IMR-90 (cell line): ENCODE measurements at regions not wholly inside any gene's neighbourhood (a gene's known extent, or its start where the extent isn't known, plus 50 kb on each side); places are given as distances from the start of the nearest gene placed in this dataset.

Source experiments
- ATAC-seq: fragments of 200-7000 bp; cut with Tn5 transposase; 2 replicates; pipeline ENCODE4 v1.9.1; 2020; ENCODE audit warnings: low read depth, mild to moderate bottlenecking, moderate library complexity
- BruUV-seq: library from RNA; stranded (reverse); fragments of 400-500 nt; replicated peaks from 2 replicates; lab custom pipeline; 2021; lab: Mats Ljungman, UMichigan
- CTCF ChIA-PET: fragments of 300-600 bp; formaldehyde crosslinking; extraction: SDS; loops from one replicate; lab custom pipeline; 2021; ENCODE audit warnings: antibody characterized with exemption; lab: Yijun Ruan, JAX
- POLR2A ChIA-PET: fragments of 300-600 bp; sonication (Branson Sonifier 250); formaldehyde crosslinking; loops from one replicate; lab custom pipeline; 2022; ENCODE audit warnings: antibody characterized with exemption; ENCODE audit not compliant: unreplicated experiment; lab: Charles Lee
- DNase-seq: peaks from one replicate; pipeline ENCODE4 v3.0.0; 2013
- H2AFZ ChIP-seq: replicated peaks from 2 replicates; pipeline ENCODE3; 2013; ENCODE audit warnings: low read length, mild to moderate bottlenecking; ENCODE audit not compliant: poor library complexity
- H2AK5ac ChIP-seq: 2 replicates; pipeline ENCODE4 v1.6.1; 2013; ENCODE audit warnings: low read depth, low read length, inconsistent platforms
- H2AK9ac ChIP-seq: replicated peaks from 2 replicates; pipeline ENCODE3; 2013; ENCODE audit warnings: mild to moderate bottlenecking, low read depth, low read length, moderate library complexity; ENCODE audit not compliant: poor library complexity
- H2BK120ac ChIP-seq: 2 replicates; pipeline ENCODE4 v1.6.1; 2013; ENCODE audit warnings: low read depth, low read length, inconsistent platforms
- H2BK15ac ChIP-seq: 3 replicates; pipeline ENCODE4 v1.6.1; 2013; ENCODE audit warnings: low read depth, low read length, inconsistent platforms
- H2BK20ac ChIP-seq: 2 replicates; pipeline ENCODE4 v1.6.1; 2013; ENCODE audit warnings: low read depth, mild to moderate bottlenecking, inconsistent platforms, low read length, moderate library complexity
- H2BK5ac ChIP-seq: 2 replicates; pipeline ENCODE4 v1.6.1; 2013; ENCODE audit warnings: mild to moderate bottlenecking, low read depth, low read length, inconsistent platforms; ENCODE audit not compliant: poor library complexity, severe bottlenecking
- H3K14ac ChIP-seq: replicated peaks from 2 replicates; pipeline ENCODE4 v1.6.1; 2013; ENCODE audit warnings: low read depth, low read length, inconsistent platforms
- H3K18ac ChIP-seq: 2 replicates; pipeline ENCODE4 v1.6.1; 2013; ENCODE audit warnings: low read depth, low read length, control low read depth
- H3K23ac ChIP-seq: 2 replicates; pipeline ENCODE4 v1.6.1; 2013; ENCODE audit warnings: low read depth, low read length, inconsistent platforms
- H3K27ac ChIP-seq: 2 replicates; pipeline ENCODE4 v1.5.1; 2013; ENCODE audit warnings: mild to moderate bottlenecking, control low read depth, low read length; ENCODE audit not compliant: insufficient read depth
- H3K27me3 ChIP-seq: 2 replicates; pipeline ENCODE4 v1.6.1; 2013; ENCODE audit warnings: low read length; ENCODE audit not compliant: control insufficient read depth, insufficient read depth
- H3K36me3 ChIP-seq: 2 replicates; pipeline ENCODE4 v1.6.1; 2013; ENCODE audit warnings: low read length, mixed read lengths; ENCODE audit not compliant: control insufficient read depth, insufficient read depth
- H3K4ac ChIP-seq: 2 replicates; pipeline ENCODE4 v1.6.1; 2013; ENCODE audit warnings: low read depth, low read length, inconsistent platforms
- H3K4me1 ChIP-seq: 2 replicates; pipeline ENCODE4 v1.6.1; 2013; ENCODE audit warnings: low read length, mixed read lengths; ENCODE audit not compliant: control insufficient read depth, insufficient read depth
- H3K4me2 ChIP-seq: 2 replicates; pipeline ENCODE4 v1.6.1; 2013; ENCODE audit warnings: low read depth, mild to moderate bottlenecking, control low read depth, low read length, moderate library complexity
- H3K4me3 ChIP-seq: 2 replicates; pipeline ENCODE4 v1.5.1; 2013; ENCODE audit warnings: low read depth, mild to moderate bottlenecking, control low read depth, low read length, moderate library complexity; ENCODE audit not compliant: insufficient read depth
- H3K56ac ChIP-seq: 2 replicates; pipeline ENCODE4 v1.6.1; 2013; ENCODE audit warnings: low read length, inconsistent platforms; ENCODE audit not compliant: insufficient read depth; ENCODE audit errors: extremely low read depth
- H3K79me1 ChIP-seq, 2 experiments: 2 replicates each; pipeline ENCODE4 v1.6.1; 2013; ENCODE audit warnings: low read length in 2 of 2, inconsistent platforms in 1 of 2, low read depth in 1 of 2
- H3K9ac ChIP-seq: 2 replicates; pipeline ENCODE4 v1.6.1; 2013; ENCODE audit warnings: low read depth, low read length, control low read depth
- H3K9me1 ChIP-seq: 2 replicates; pipeline ENCODE4 v1.6.1; 2013; ENCODE audit warnings: low read length, inconsistent platforms; ENCODE audit not compliant: insufficient read depth
- H3K9me3 ChIP-seq: 2 replicates; pipeline ENCODE4 v1.6.1; 2013; ENCODE audit warnings: low read length; ENCODE audit not compliant: control insufficient read depth, insufficient read depth
- H4K20me1 ChIP-seq: 2 replicates; pipeline ENCODE4 v1.6.1; 2013; ENCODE audit warnings: low read length, inconsistent platforms; ENCODE audit not compliant: insufficient read depth
- H4K5ac ChIP-seq: 2 replicates; pipeline ENCODE4 v1.6.1; 2013; ENCODE audit warnings: mild to moderate bottlenecking, low read depth, low read length, control low read depth
- H4K8ac ChIP-seq, 2 experiments: 2 replicates each; pipeline ENCODE4 v1.6.1; 2013; ENCODE audit warnings: low read depth in 2 of 2, low read length in 2 of 2, control low read depth in 1 of 2, inconsistent platforms in 1 of 2
- H4K91ac ChIP-seq: 2 replicates; pipeline ENCODE4 v1.6.1; 2013; ENCODE audit warnings: low read depth, low read length, inconsistent platforms; ENCODE audit not compliant: insufficient read depth
- BHLHE40 ChIP-seq: fragments of 150-350 bp; IDR thresholded peaks from 2 replicates; pipeline ENCODE4 v1.6.1; 2016; ENCODE audit warnings: mild to moderate bottlenecking, low read depth, low read length
- CEBPB ChIP-seq: IDR thresholded peaks from 2 replicates; pipeline ENCODE4 v1.6.1; 2012; ENCODE audit warnings: low read depth, low read length, improper control_type of control experiment
- CHD1 ChIP-seq: IDR thresholded peaks from 2 replicates; pipeline ENCODE4 v1.6.1; 2012; ENCODE audit warnings: low read depth, low read length, improper control_type of control experiment
- ELK1 ChIP-seq: fragments of 150-350 bp; IDR thresholded peaks from 2 replicates; pipeline ENCODE4 v1.6.1; 2016; ENCODE audit warnings: low read depth, mild to moderate bottlenecking, low read length, moderate library complexity, borderline replicate concordance
- FOS ChIP-seq: fragments of 150-350 bp; IDR thresholded peaks from 2 replicates; pipeline ENCODE4 v1.6.1; 2016; ENCODE audit warnings: low read depth, low read length
- MAFK ChIP-seq: IDR thresholded peaks from 2 replicates; pipeline ENCODE4 v1.6.1; 2012; ENCODE audit warnings: low read depth, low read length, improper control_type of control experiment
- MAZ ChIP-seq: IDR thresholded peaks from 2 replicates; pipeline ENCODE4 v1.6.1; 2012; ENCODE audit warnings: low read depth, mild to moderate bottlenecking, low read length, improper control_type of control experiment, moderate library complexity, borderline replicate concordance
- MXI1 ChIP-seq: IDR thresholded peaks from 2 replicates; pipeline ENCODE4 v1.6.1; 2012; ENCODE audit warnings: low read depth, mild to moderate bottlenecking, low read length, moderate library complexity, borderline replicate concordance
- NFE2L2 ChIP-seq: fragments of 150-350 bp; IDR thresholded peaks from 2 replicates; pipeline ENCODE4 v1.6.1; 2016; ENCODE audit warnings: low read depth, mild to moderate bottlenecking, low read length
- POLR2A ChIP-seq: IDR thresholded peaks from 2 replicates; pipeline ENCODE4 v1.6.1; 2012; ENCODE audit warnings: mild to moderate bottlenecking, low read depth, low read length
- RAD21 ChIP-seq: IDR thresholded peaks from 2 replicates; pipeline ENCODE4 v1.6.1; 2012; ENCODE audit warnings: low read length, improper control_type of control experiment
- RCOR1 ChIP-seq: IDR thresholded peaks from 2 replicates; pipeline ENCODE4 v1.6.1; 2012; ENCODE audit warnings: mild to moderate bottlenecking, low read length, improper control_type of control experiment; ENCODE audit not compliant: insufficient replicate concordance
- RFX5 ChIP-seq: IDR thresholded peaks from 2 replicates; pipeline ENCODE4 v1.8.0; 2012; ENCODE audit warnings: low read depth, mild to moderate bottlenecking, low read length, moderate library complexity
- SMC3 ChIP-seq: fragments of 150-350 bp; IDR thresholded peaks from 2 replicates; pipeline ENCODE4 v1.6.1; 2016; ENCODE audit warnings: low read depth, mild to moderate bottlenecking, antibody characterized with exemption, low read length, moderate library complexity
- WGBS, 2 experiments: methylation state at CpG; one replicate each; pipeline versions ENCODE4 v1.1.5 to v1.1.7; 2013; ENCODE audit warnings: missing lambda C conversion rate in 2 of 2; ENCODE audit not compliant: insufficient read length in 1 of 2; ENCODE audit errors: extremely low coverage in 2 of 2; 5-methylcytosine and 5-hydroxymethylcytosine counted together
- dilution Hi-C: fragments of 300-500 bp; cut with HindIII; formaldehyde crosslinking; loops from one replicate; pipeline ENCODE4 v1.14.3; 2018; ENCODE audit warnings: low sequenced_read_pairs; ENCODE audit not compliant: unreplicated experiment
- in situ Hi-C: fragments of 300-500 bp; cut with MboI; formaldehyde crosslinking; loops from 3 replicates; pipeline ENCODE4 v1.14.3; 2019; ENCODE audit warnings: low sequenced_read_pairs, inconsistent platforms, mixed read lengths
- intact Hi-C: fragments of 100-400 bp; cut with micrococcal nuclease; formaldehyde crosslinking; loops from 2 replicates; pipeline ENCODE4 v1.10.0; 2022
- TF ChIP-seq, protein P1 (sequence below): fragments of 150-350 bp; IDR thresholded peaks from 2 replicates; pipeline ENCODE4 v1.6.1; 2017; ENCODE audit warnings: mild to moderate bottlenecking, antibody characterized with exemption, low read length, low read depth
- TF ChIP-seq, protein P2 (sequence below): conservative IDR thresholded peaks from 2 replicates; pipeline ENCODE4 v1.5.1; 2012; ENCODE audit warnings: mild to moderate bottlenecking, low read depth, low read length, improper control_type of control experiment

DNA sequence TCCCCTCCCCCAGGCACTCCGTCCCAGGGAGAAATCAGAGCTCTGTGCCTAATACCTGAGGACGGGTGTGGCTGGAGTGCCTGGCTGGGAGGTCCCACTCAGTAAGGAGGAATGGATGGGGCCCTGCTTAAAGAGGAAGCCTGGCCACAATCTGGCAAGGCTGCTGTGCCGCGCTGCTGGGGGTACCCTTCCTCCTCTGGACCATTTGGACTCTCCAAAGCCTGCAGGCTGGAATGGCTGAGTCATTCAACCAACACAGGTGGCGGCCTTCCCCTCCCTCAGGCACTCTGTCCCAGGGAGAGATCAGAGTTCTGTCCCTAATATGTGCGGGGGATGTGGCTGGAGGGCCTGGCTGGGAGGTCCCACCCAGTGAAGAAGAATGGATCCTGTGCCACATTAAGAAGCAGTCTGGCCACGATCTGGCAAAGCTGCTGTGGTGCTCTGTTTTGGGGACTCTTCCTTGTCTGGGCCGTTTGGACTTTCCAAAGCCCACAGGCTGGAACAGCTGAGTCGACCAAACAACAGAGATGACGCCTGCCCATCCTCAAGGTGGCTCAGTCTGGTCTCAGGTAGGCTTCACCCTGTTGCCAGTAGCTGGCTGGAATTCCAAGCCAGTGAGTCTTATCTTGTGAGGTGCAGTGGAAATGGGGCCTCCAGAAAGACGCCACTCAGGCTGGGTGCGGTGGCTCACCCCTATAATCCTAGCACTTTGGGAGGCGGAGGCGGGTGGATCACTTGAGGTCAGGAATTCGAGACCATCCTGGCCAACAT lies 127.3 kb upstream of the HUWE1 start:
- BruUV-seq, result no TSS peak

More for the DNA sequence above, 127.3 kb upstream of the HUWE1 start:
- no peaks in the 10 kb centered on the region for H3K79me1 ChIP-seq
- no peak overlapping the region for H4K91ac ChIP-seq
- WGBS, 2 experiments, result 70% methylated on average over 4 of the region's 15 CpGs; no CpG with 5 or more reads in 1 of the 2 experiments
- no peak for DNase-seq
- H3K9ac ChIP-seq, result no peak overlapping the region
- no peak overlapping the region for H2BK15ac ChIP-seq
- no peak overlapping the region for H3K18ac ChIP-seq
- no peak overlapping the region for H3K27ac ChIP-seq
- dilution Hi-C loops, result no loop called here
- TF ChIP-seq FOS (no peak), BHLHE40 (no peak), MXI1 (no peak), MAFK (no peak), NFE2L2 (no peak), CHD1 (no peak), SMC3 (no peak), RFX5 (no peak), MAZ (no peak), CEBPB (no peak), RAD21 (no peak), POLR2A (no peak), RCOR1 (no peak), ELK1 (no peak)
- TF ChIP-seq, protein P1, sequence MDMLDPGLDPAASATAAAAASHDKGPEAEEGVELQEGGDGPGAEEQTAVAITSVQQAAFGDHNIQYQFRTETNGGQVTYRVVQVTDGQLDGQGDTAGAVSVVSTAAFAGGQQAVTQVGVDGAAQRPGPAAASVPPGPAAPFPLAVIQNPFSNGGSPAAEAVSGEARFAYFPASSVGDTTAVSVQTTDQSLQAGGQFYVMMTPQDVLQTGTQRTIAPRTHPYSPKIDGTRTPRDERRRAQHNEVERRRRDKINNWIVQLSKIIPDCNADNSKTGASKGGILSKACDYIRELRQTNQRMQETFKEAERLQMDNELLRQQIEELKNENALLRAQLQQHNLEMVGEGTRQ, result no peak
- TF ChIP-seq, protein P2, sequence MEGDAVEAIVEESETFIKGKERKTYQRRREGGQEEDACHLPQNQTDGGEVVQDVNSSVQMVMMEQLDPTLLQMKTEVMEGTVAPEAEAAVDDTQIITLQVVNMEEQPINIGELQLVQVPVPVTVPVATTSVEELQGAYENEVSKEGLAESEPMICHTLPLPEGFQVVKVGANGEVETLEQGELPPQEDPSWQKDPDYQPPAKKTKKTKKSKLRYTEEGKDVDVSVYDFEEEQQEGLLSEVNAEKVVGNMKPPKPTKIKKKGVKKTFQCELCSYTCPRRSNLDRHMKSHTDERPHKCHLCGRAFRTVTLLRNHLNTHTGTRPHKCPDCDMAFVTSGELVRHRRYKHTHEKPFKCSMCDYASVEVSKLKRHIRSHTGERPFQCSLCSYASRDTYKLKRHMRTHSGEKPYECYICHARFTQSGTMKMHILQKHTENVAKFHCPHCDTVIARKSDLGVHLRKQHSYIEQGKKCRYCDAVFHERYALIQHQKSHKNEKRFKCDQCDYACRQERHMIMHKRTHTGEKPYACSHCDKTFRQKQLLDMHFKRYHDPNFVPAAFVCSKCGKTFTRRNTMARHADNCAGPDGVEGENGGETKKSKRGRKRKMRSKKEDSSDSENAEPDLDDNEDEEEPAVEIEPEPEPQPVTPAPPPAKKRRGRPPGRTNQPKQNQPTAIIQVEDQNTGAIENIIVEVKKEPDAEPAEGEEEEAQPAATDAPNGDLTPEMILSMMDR, result no peak
- intact Hi-C loops, result no loop called here
- H2BK120ac ChIP-seq, result no peak overlapping the region
- H4K5ac ChIP-seq, result no peak overlapping the region
- no peak overlapping the region for H3K4ac ChIP-seq
- no peak overlapping the region for H3K4me2 ChIP-seq
- no peaks in the 10 kb centered on the region for H4K20me1 ChIP-seq
- no peak for ATAC-seq
- H3K9me1 ChIP-seq, result no peaks in the 10 kb centered on the region
- CTCF ChIA-PET, result no interaction called here
- H3K4me3 ChIP-seq, result no peak overlapping the region
- in situ Hi-C loops, result no loop called here
- no peak overlapping the region for H2BK20ac ChIP-seq
- H2AK5ac ChIP-seq, result no peak overlapping the region
- H2AFZ ChIP-seq, result no peak overlapping the region
- H3K9me3 ChIP-seq, result no peaks in the 10 kb centered on the region
- no peaks in the 10 kb centered on the region for H3K4me1 ChIP-seq
- no peak overlapping the region for H2BK5ac ChIP-seq
- POLR2A ChIA-PET, result no interaction called here
- H4K8ac ChIP-seq, result no peak overlapping the region
- H3K23ac ChIP-seq, result no peak overlapping the region
- H3K27me3 ChIP-seq, result peaks cover 3% of the 10 kb centered on the region
- H2AK9ac ChIP-seq, result no peak overlapping the region
- H3K36me3 ChIP-seq, result no peaks in the 10 kb centered on the region
- no peak overlapping the region for H3K56ac ChIP-seq
- no peak overlapping the region for H3K14ac ChIP-seq
